Keratinocyte (primary cell): ENCODE measurements at regions not wholly inside any gene's neighbourhood (a gene's known extent, or its start where the extent isn't known, plus 50 kb on each side); places are given as distances from the start of the nearest gene placed in this dataset.

Experiments
- DNase-seq: peaks from one replicate; pipeline ENCODE4 v3.0.0-alpha.2; 2011; ENCODE audit warnings: low read depth, missing footprints, low spot score
- FAIRE-seq: peaks from 2 replicates; lab custom pipeline; 2011; peaks lifted over from hg19 to GRCh38; lab: Jason Lieb, UNC
- H2AFZ ChIP-seq: 2 replicates; pipeline ENCODE4 v1.6.0; 2012; ENCODE audit warnings: low read length, control low read depth, inconsistent platforms; ENCODE audit not compliant: control insufficient read depth
- H3K27ac ChIP-seq: 2 replicates; pipeline ENCODE4 v1.5.1; 2011; ENCODE audit warnings: low read length; ENCODE audit not compliant: control insufficient read depth, insufficient read depth
- H3K27me3 ChIP-seq: 3 replicates; pipeline ENCODE4 v1.6.0; 2011; ENCODE audit warnings: low read length; ENCODE audit not compliant: control insufficient read depth, insufficient read depth; ENCODE audit errors: extremely low read depth
- H3K36me3 ChIP-seq, 2 experiments: 2 replicates in 1 of 2; 3 replicates in 1 of 2; pipeline ENCODE4 v1.5.1; 2011; ENCODE audit warnings: low read length in 2 of 2, mild to moderate bottlenecking in 1 of 2; ENCODE audit not compliant: control insufficient read depth in 2 of 2, insufficient read depth in 2 of 2; ENCODE audit errors: extremely low read depth in 1 of 2
- H3K4me1 ChIP-seq: 3 replicates; pipeline ENCODE4 v1.5.1; 2011; ENCODE audit warnings: low read length; ENCODE audit not compliant: control insufficient read depth, insufficient read depth; ENCODE audit errors: extremely low read depth
- H3K4me2 ChIP-seq: 3 replicates; pipeline ENCODE4 v1.6.0; 2011; ENCODE audit warnings: low read depth, low read length; ENCODE audit not compliant: control insufficient read depth, insufficient read depth; ENCODE audit errors: extremely low read depth
- H3K4me3 ChIP-seq, 3 experiments: fragments of 200-600 bp in 1 of 3; sonication (generic) in 1 of 3; 2 replicates in 2 of 3; 3 replicates in 1 of 3; pipeline ENCODE4 v1.5.1; 2011 to 2016; ENCODE audit warnings: low read length in 3 of 3, mild to moderate bottlenecking in 3 of 3, control low read depth in 2 of 3, inconsistent platforms in 1 of 3, low read depth in 1 of 3, mixed read lengths in 1 of 3, mixed run types in 1 of 3, moderate library complexity in 1 of 3; ENCODE audit not compliant: control insufficient read depth in 2 of 3, insufficient read depth in 2 of 3; ENCODE audit errors: extremely low read depth in 1 of 3
- H3K79me2 ChIP-seq: 2 replicates; pipeline ENCODE4 v1.6.0; 2012; ENCODE audit warnings: low read length; ENCODE audit not compliant: control insufficient read depth, insufficient read depth
- H3K9ac ChIP-seq: 3 replicates; pipeline ENCODE4 v1.6.0; 2011; ENCODE audit warnings: low read length; ENCODE audit not compliant: control insufficient read depth, insufficient read depth; ENCODE audit errors: extremely low read depth
- H3K9me1 ChIP-seq: 3 replicates; pipeline ENCODE4 v1.6.0; 2011; ENCODE audit warnings: low read length; ENCODE audit not compliant: control insufficient read depth, insufficient read depth; ENCODE audit errors: extremely low read depth
- H3K9me3 ChIP-seq: 2 replicates; pipeline ENCODE4 v1.5.1; 2012; ENCODE audit warnings: low read depth, low read length; ENCODE audit not compliant: control insufficient read depth
- H4K20me1 ChIP-seq: 3 replicates; pipeline ENCODE4 v1.6.0; 2011; ENCODE audit warnings: low read length; ENCODE audit not compliant: control insufficient read depth, insufficient read depth; ENCODE audit errors: extremely low read depth
- CTCF ChIP-seq, 3 experiments: IDR thresholded peaks in 1 of 3; conservative IDR thresholded peaks in 1 of 3; optimal IDR thresholded peaks in 1 of 3; 2 replicates in 2 of 3; 3 replicates in 1 of 3; pipeline versions ENCODE3 to v1.5.1; 2011; ENCODE audit warnings: low read length in 3 of 3, mild to moderate bottlenecking in 3 of 3, moderate library complexity in 2 of 3, control low read depth in 1 of 3, inconsistent platforms in 1 of 3; ENCODE audit not compliant: insufficient read depth in 2 of 3; ENCODE audit errors: extremely low read depth in 1 of 3
- EZH2 ChIP-seq: IDR thresholded peaks from one replicate; pipeline ENCODE4 v1.6.1; 2012; ENCODE audit warnings: inconsistent platforms, mild to moderate bottlenecking, low read length, moderate library complexity
- dilution Hi-C: fragments of 300-500 bp; cut with MboI; formaldehyde crosslinking; loops from one replicate; pipeline ENCODE4 v1.7.0; 2020; ENCODE audit warnings: low sequenced_read_pairs; ENCODE audit not compliant: extremely low pct_ligation_motif_present

GRCh38 chr15:93645594-93645993, 556.6 kb upstream of the RGMA start:
- Histone ChIP-seq H3K79me2 (no peaks in the 10 kb centered on the region), H3K9me3 (no peaks in the 10 kb centered on the region), H3K4me2 (no peak overlapping the region), H3K36me3 (no peaks in the 10 kb centered on the region), H3K27me3 (no peaks in the 10 kb centered on the region), H3K9me1 (no peaks in the 10 kb centered on the region), H4K20me1 (no peaks in the 10 kb centered on the region), H2AFZ (no peak overlapping the region), H3K9ac (no peak overlapping the region), H3K27ac (no peak overlapping the region), H3K4me1 (no peaks in the 10 kb centered on the region), H3K4me3 (no peak overlapping the region)
- DNase-seq (no peak), FAIRE-seq (no peak)
- no peak for TF ChIP-seq CTCF (optimal IDR thresholded peaks at IDR 0.05 in 1 of 3, IDR thresholded peaks at IDR 0.05 in 1 of 3, conservative IDR thresholded peaks at IDR 0.05 in 1 of 3; ENCODE audit: extremely low read depth in 1 of 3, insufficient read depth in 2 of 3, low read length in 3 of 3)
- TF ChIP-seq EZH2, result no peak
- dilution Hi-C loops, result no loop called here

GRCh38 chr15:93644595-93644994, 555.6 kb upstream of the RGMA start:
- Histone ChIP-seq H3K27me3 (no peaks in the 10 kb centered on the region), H3K36me3 (no peaks in the 10 kb centered on the region), H4K20me1 (no peaks in the 10 kb centered on the region), H3K79me2 (no peaks in the 10 kb centered on the region), H3K4me2 (no peak overlapping the region), H3K9ac (no peak overlapping the region), H3K9me3 (no peaks in the 10 kb centered on the region), H3K4me1 (no peaks in the 10 kb centered on the region), H2AFZ (no peak overlapping the region), H3K4me3 (no peak overlapping the region), H3K9me1 (no peaks in the 10 kb centered on the region), H3K27ac (no peak overlapping the region)
- dilution Hi-C loops, result no loop called here
- no peak for FAIRE-seq
- TF ChIP-seq CTCF (optimal IDR thresholded peaks at IDR 0.05 in 1 of 3, IDR thresholded peaks at IDR 0.05 in 1 of 3, conservative IDR thresholded peaks at IDR 0.05 in 1 of 3; ENCODE audit: extremely low read depth in 1 of 3, insufficient read depth in 2 of 3, low read length in 3 of 3) (no peak), EZH2 (no peak)
- DNase-seq, result no peak
